Peyer's patch (tissue), 4 donors: ENCODE measurements at regions not wholly inside any gene's neighbourhood (a gene's known extent, or its start where the extent isn't known, plus 50 kb on each side); places are given as distances from the start of the nearest gene placed in this dataset.

Source experiments
- DNase-seq, 3 donors: peaks; one replicate each; pipeline ENCODE4 v3.0.0-alpha.2; 2017 to 2019
- H3K27ac ChIP-seq, 4 donors: fragments of 200-600 bp; sonication (generic); one replicate each; pipeline ENCODE4 v1.5.1; 2016 to 2019
- H3K27me3 ChIP-seq, 2 donors: fragments of 200-600 bp; sonication (generic); one replicate each; pipeline ENCODE4 v1.5.1; 2019
- H3K36me3 ChIP-seq, 3 donors: fragments of 200-600 bp; sonication (generic); one replicate each; pipeline ENCODE4 v1.5.1; 2016 to 2019
- H3K4me1 ChIP-seq, 4 donors: fragments of 200-600 bp; sonication (generic); one replicate each; pipeline ENCODE4 v1.5.1; 2016 to 2019
- H3K4me3 ChIP-seq, 4 donors: fragments of 200-600 bp; sonication (generic); 1 replicate in 3 of 4; 2 replicates in 1 of 4; pipeline ENCODE4 v1.5.1; 2016 to 2019; ENCODE audit warnings: mild to moderate bottlenecking in 1 of 4
- H3K9me3 ChIP-seq, 4 donors: fragments of 200-600 bp; sonication (generic); one replicate each; pipeline ENCODE4 v1.5.1; 2016 to 2019; ENCODE audit warnings: mild to moderate bottlenecking in 1 of 4
- CTCF ChIP-seq, 6 experiments: fragments of 450-650 bp in 4 of 6; fragments of 200-600 bp in 2 of 6; sonication (generic) in 1 of 6; IDR thresholded peaks; one replicate each; pipeline ENCODE4 v1.5.1; 2017 to 2019; ENCODE audit warnings: antibody characterized with exemption in 6 of 6, mild to moderate bottlenecking in 3 of 6, moderate library complexity in 1 of 6
- POLR2A ChIP-seq, 2 donors: fragments of 450-650 bp; IDR thresholded peaks; one replicate each; pipeline ENCODE4 v1.5.1; 2017; ENCODE audit warnings: antibody characterized with exemption in 2 of 2, mild to moderate bottlenecking in 2 of 2, moderate library complexity in 2 of 2

- no peaks in the 10 kb centered on the region for H3K36me3 ChIP-seq
- H3K27ac ChIP-seq, result no peak overlapping the region
- no peaks in the 10 kb centered on the region for H3K9me3 ChIP-seq
- DNase-seq, result no peak
- TF ChIP-seq POLR2A (IDR thresholded peaks at IDR 0.05) (no peak), CTCF (IDR thresholded peaks at IDR 0.05) (no peak)
- no peaks in the 10 kb centered on the region for H3K27me3 ChIP-seq
- H3K4me1 ChIP-seq, result no peaks in the 10 kb centered on the region
- no peak overlapping the region for H3K4me3 ChIP-seq
Observed at GRCh38 chr2:234723400-234723799, 226.5 kb upstream of the ARL4C start.

GRCh38 chr2:234722176-234722575, 225.3 kb upstream of the ARL4C start:
- Histone ChIP-seq H3K27ac (no peak overlapping the region), H3K36me3 (no peaks in the 10 kb centered on the region), H3K4me1 (no peaks in the 10 kb centered on the region), H3K4me3 (no peak overlapping the region), H3K9me3 (no peaks in the 10 kb centered on the region), H3K27me3 (no peaks in the 10 kb centered on the region)
- TF ChIP-seq CTCF (IDR thresholded peaks at IDR 0.05), result no peak
- TF ChIP-seq POLR2A (IDR thresholded peaks at IDR 0.05), result no peak
- no peak for DNase-seq

- Histone ChIP-seq H3K27ac (no peak overlapping the region), H3K4me3 (no peak overlapping the region), H3K36me3 (no peaks in the 10 kb centered on the region), H3K4me1 (no peaks in the 10 kb centered on the region), H3K9me3 (no peaks in the 10 kb centered on the region), H3K27me3 (no peaks in the 10 kb centered on the region)
- TF ChIP-seq CTCF (IDR thresholded peaks at IDR 0.05) (no peak), POLR2A (IDR thresholded peaks at IDR 0.05) (no peak)
- DNase-seq, result no peak
Observed at GRCh38 chr2:234719116-234719716, 222.3 kb upstream of the ARL4C start.

GRCh38 chr2:234716271-234716670, 219.4 kb upstream of the ARL4C start:
- Histone ChIP-seq H3K27me3 (no peaks in the 10 kb centered on the region), H3K27ac (no peak overlapping the region), H3K9me3 (no peaks in the 10 kb centered on the region), H3K36me3 (no peaks in the 10 kb centered on the region), H3K4me1 (no peaks in the 10 kb centered on the region), H3K4me3 (no peak overlapping the region)
- TF ChIP-seq CTCF (IDR thresholded peaks at IDR 0.05), result no peak
- TF ChIP-seq POLR2A (IDR thresholded peaks at IDR 0.05), result no peak
- DNase-seq, result no peak

GRCh38 chr2:234715671-234716250, 218.9 kb upstream of the ARL4C start:
- no peak overlapping the region for H3K4me3 ChIP-seq
- TF ChIP-seq CTCF (IDR thresholded peaks at IDR 0.05), result no peak
- TF ChIP-seq POLR2A (IDR thresholded peaks at IDR 0.05), result no peak
- no peak for DNase-seq
- no peaks in the 10 kb centered on the region for H3K4me1 ChIP-seq
- no peaks in the 10 kb centered on the region for H3K9me3 ChIP-seq
- no peaks in the 10 kb centered on the region for H3K36me3 ChIP-seq
- no peak overlapping the region for H3K27ac ChIP-seq
- H3K27me3 ChIP-seq, result no peaks in the 10 kb centered on the region
